Choroid plexus epithelial cell (primary cell): ENCODE measurements at regions not wholly inside any gene's neighbourhood (a gene's known extent, or its start where the extent isn't known, plus 50 kb on each side); places are given as distances from the start of the nearest gene placed in this dataset.
A peak's percentile ranks its signal among the peaks of the same experiment; 100 is the strongest.

ENCODE experiments used
- DNase-seq: peaks from one replicate; pipeline ENCODE4 v3.0.0-alpha.2; 2010; ENCODE audit warnings: low read depth
- H3K4me3 ChIP-seq: 2 replicates; pipeline ENCODE4 v1.5.1; 2011; ENCODE audit warnings: low read depth, mild to moderate bottlenecking, control low read depth, low read length, moderate library complexity
- CTCF ChIP-seq: conservative IDR thresholded peaks from 2 replicates; pipeline ENCODE4 v1.5.1; 2011; ENCODE audit warnings: low read depth, mild to moderate bottlenecking, control low read depth, inconsistent platforms, low read length, moderate library complexity

- DNase-seq, result no peak
- H3K4me3 ChIP-seq, result no peak overlapping the region
- no peak for TF ChIP-seq CTCF
Measured at GRCh38 chr13:83958531-83958930, 76.3 kb upstream of the SLITRK1 start.

DNA sequence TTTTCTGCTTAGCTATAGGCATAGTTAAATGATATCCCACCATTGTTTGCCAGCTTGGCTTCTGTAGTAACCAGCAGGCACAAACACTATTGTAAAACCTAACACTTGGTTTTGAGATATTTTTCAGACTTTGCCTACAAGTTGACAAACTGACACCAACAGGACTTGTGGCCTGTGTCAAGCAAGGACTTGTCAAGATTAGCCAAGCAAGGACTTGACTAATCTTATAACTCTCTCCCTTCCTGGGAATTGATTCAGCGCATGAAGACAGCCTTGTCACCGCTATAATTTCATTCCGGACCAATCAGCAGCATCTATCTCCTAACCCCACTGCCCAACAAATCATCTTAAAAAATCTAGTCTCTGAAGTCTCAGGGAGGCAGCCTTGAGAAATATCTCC is 72.7 kb upstream of the SLITRK1 start:
- H3K4me3 ChIP-seq, result no peak overlapping the region
- no peak for TF ChIP-seq CTCF
- DNase-seq, result no peak

DNA sequence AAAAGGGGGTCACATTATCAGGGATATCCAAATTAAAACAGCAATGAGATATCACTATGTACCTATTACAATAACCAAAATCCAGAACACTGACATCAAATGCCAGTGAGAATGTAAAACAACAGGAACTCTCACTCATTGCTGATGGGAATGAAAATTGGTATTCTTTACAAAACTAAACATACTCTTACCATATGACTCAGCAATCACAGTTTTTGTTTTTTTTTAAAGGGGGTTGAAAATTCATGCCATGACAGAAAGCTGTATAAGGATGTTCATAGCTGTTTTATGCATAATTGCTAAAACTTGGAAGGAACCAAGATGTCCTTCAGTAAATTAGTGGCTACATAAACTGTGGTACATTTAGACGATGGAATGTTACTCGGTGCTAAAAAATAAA is 71.6 kb upstream of the SLITRK1 start:
- DNase-seq, result no peak
- TF ChIP-seq CTCF, result no peak
- no peak overlapping the region for H3K4me3 ChIP-seq

DNA sequence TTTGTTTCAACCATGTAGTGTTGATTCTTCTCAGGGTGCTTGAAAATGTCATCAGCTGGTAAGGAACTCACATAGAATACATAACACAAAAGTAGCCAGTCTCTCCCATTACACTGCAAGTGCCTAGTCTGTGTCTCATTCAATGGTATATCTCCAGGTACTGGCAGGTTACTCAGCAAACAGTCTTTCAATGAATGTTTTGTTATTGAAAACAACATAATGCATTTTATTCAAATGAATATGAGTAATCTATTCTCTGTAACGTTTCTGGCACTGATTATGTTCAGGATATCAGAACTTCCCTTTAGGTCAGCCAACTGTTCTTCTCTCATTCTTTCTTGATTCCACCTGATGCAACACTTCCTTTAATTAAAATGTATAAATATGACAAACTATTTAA is 68.0 kb upstream of the SLITRK1 start:
- DNase-seq, result no peak
- TF ChIP-seq CTCF, result no peak
- no peak overlapping the region for H3K4me3 ChIP-seq

DNA sequence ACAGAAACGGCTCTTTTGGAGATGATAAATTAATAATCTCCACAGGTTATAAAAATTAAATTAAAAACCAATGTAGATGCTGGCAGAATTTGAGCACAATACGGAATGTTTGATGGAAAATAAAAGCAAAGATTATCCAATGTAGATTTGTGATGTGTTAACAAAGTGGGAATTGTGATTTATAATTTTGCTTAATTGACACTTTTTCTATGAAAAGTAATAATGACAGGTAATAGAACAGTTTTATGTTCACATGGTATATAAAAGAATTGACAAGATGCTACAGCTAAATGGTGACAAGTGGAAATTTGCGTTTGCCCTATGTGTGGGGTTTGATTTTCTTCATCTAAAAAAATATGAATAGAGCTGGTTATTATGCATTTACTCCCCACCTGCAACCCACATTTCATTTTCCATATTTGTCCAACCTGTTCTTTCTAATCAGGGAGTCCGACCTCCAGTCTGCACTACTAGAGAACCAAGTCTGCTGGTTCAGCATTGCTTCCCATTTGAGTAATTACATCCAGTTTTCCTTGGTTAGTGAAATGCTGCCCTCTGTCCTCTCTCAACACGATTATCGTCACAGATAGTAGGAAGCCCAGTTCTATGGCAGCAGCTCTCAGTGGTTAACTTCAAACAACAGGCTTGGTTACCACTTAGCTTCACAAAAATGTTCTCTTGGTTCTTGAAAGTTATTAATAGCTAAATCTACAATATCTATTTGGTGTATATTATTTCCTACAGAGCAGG is 61.4 kb upstream of the SLITRK1 start:
- H3K4me3 ChIP-seq, result no peak overlapping the region
- TF ChIP-seq CTCF, result no peak
- peak; percentile 11 for DNase-seq

DNA sequence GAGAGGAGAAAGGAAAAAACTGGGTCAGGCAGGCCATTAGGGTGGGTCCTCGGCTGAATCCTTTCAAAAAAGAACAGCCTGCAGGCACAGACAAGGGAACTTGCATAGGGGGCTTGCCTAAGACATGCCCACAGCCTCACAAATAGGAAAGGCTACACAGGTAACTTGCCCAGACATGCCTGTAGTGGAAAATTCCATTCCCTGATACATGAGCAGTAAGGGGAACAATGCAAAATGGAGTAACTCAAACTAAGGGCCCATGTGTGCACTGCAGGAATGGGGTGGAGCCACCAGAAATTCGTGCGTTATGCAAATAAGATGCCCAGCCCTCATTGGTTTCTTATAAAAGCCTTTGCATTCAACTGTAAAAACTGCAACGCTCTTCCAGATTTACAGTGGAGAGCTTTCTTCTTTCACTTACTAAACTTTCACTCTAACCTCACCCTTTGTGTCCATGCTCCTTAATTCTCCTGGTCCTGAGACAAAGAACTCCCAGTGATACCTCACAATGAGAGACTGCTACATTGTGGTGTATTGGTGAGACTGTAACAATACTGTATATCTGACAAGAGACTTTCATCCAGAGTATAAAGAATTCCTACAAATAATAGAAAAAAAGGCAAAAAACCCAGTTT is 59.5 kb upstream of the SLITRK1 start:
- DNase-seq, result no peak
- no peak overlapping the region for H3K4me3 ChIP-seq
- no peak for TF ChIP-seq CTCF

DNA sequence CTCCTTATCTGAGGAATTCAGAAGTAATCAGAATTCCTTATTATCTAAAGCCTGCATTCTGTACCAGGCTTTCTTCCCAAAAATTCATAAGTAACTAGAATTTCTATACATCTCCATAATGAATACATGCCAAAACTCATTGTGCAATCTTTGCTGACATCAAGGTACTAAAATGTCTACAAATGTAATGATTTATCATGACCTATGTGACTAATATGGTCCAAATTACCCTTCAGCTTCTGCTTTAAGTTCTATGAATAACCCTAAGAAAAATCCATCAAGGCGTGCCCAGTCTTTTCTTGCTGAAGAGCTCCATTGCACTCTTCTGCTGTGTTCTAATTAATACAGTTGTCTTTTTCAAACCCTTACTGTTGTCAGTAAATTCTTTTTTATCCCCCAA is 58.5 kb upstream of the SLITRK1 start:
- no peak for TF ChIP-seq CTCF
- no peak overlapping the region for H3K4me3 ChIP-seq
- DNase-seq, result no peak
